Neuronal stem cell (in vitro differentiated cells): ENCODE measurements at regions not wholly inside any gene's neighbourhood (a gene's known extent, or its start where the extent isn't known, plus 50 kb on each side); places are given as distances from the start of the nearest gene placed in this dataset.

ENCODE experiments used
- DNase-seq: peaks from one replicate; pipeline ENCODE4 v3.0.0-alpha.2; 2013; ENCODE audit warnings: low spot score
- H2AFZ ChIP-seq: one replicate; pipeline ENCODE4 v1.6.1; 2013; ENCODE audit warnings: mild to moderate bottlenecking, low read length, inconsistent platforms
- H2AK5ac ChIP-seq: 2 replicates; pipeline ENCODE4 v1.6.1; 2013; ENCODE audit warnings: low read depth, mild to moderate bottlenecking, inconsistent platforms, low read length, moderate library complexity, mixed read lengths
- H2BK120ac ChIP-seq: 2 replicates; pipeline ENCODE4 v1.6.1; 2013; ENCODE audit warnings: low read depth, mild to moderate bottlenecking, inconsistent platforms, low read length, moderate library complexity, mixed read lengths
- H2BK12ac ChIP-seq: one replicate; pipeline ENCODE4 v1.6.1; 2013; ENCODE audit warnings: low read length, inconsistent platforms
- H2BK15ac ChIP-seq: 2 replicates; pipeline ENCODE4 v1.6.1; 2013; ENCODE audit warnings: mild to moderate bottlenecking, low read length, inconsistent platforms, mixed read lengths
- H2BK5ac ChIP-seq: one replicate; pipeline ENCODE4 v1.6.1; 2013; ENCODE audit warnings: inconsistent platforms, mild to moderate bottlenecking, low read length, moderate library complexity
- H3K14ac ChIP-seq: one replicate; pipeline ENCODE4 v1.6.1; 2013; ENCODE audit warnings: low read length, inconsistent platforms
- H3K18ac ChIP-seq: 2 replicates; pipeline ENCODE4 v1.6.1; 2013; ENCODE audit warnings: low read length, inconsistent platforms
- H3K23ac ChIP-seq: 2 replicates; pipeline ENCODE4 v1.6.1; 2013; ENCODE audit warnings: low read depth, mild to moderate bottlenecking, mixed read lengths, low read length, inconsistent platforms; ENCODE audit not compliant: poor library complexity
- H3K27ac ChIP-seq: replicated peaks from 3 replicates; pipeline ENCODE4 v1.5.1; 2013; ENCODE audit warnings: low read length, inconsistent platforms
- H3K27me3 ChIP-seq, 3 experiments: 2 replicates each; pipeline ENCODE4 v1.6.1; 2013; ENCODE audit warnings: low read length in 3 of 3, mild to moderate bottlenecking in 2 of 3, inconsistent platforms in 1 of 3, low read depth in 1 of 3, mixed read lengths in 1 of 3, moderate library complexity in 1 of 3; ENCODE audit not compliant: control insufficient read depth in 3 of 3, insufficient read depth in 3 of 3
- H3K36me3 ChIP-seq, 2 donors: replicated peaks in 1 of 2; 2 replicates each; pipeline ENCODE4 v1.6.1; 2013; ENCODE audit warnings: low read length in 2 of 2; ENCODE audit not compliant: control insufficient read depth in 2 of 2, insufficient read depth in 2 of 2
- H3K4ac ChIP-seq: 2 replicates; pipeline ENCODE4 v1.6.1; 2013; ENCODE audit warnings: inconsistent platforms, mild to moderate bottlenecking, low read length, moderate library complexity
- H3K4me1 ChIP-seq, 2 donors: 1 replicate in 1 of 2; 2 replicates in 1 of 2; pipeline ENCODE4 v1.6.1; 2013; ENCODE audit warnings: low read length in 2 of 2, low read depth in 1 of 2; ENCODE audit not compliant: control insufficient read depth in 2 of 2, insufficient read depth in 1 of 2
- H3K4me2 ChIP-seq: one replicate; pipeline ENCODE4 v1.6.1; 2013; ENCODE audit warnings: mild to moderate bottlenecking, low read length, inconsistent platforms; ENCODE audit not compliant: insufficient read depth, poor library complexity, severe bottlenecking
- H3K4me3 ChIP-seq, 2 donors: 2 replicates each; pipeline ENCODE4 v1.5.1; 2013; ENCODE audit warnings: low read length in 2 of 2, mild to moderate bottlenecking in 2 of 2, inconsistent platforms in 1 of 2, moderate library complexity in 1 of 2
- H3K79me1 ChIP-seq: one replicate; pipeline ENCODE4 v1.6.1; 2013; ENCODE audit warnings: low read depth, mild to moderate bottlenecking, inconsistent platforms, low read length, moderate library complexity
- H3K9ac ChIP-seq: one replicate; pipeline ENCODE4 v1.6.1; 2013; ENCODE audit warnings: mild to moderate bottlenecking, low read depth, low read length, inconsistent platforms; ENCODE audit not compliant: poor library complexity
- H3K9me3 ChIP-seq, 2 donors: replicated peaks in 1 of 2; 2 replicates each; pipeline versions ENCODE3 to v1.6.1; 2013; ENCODE audit warnings: low read length in 2 of 2, mild to moderate bottlenecking in 2 of 2, inconsistent platforms in 1 of 2, low read depth in 1 of 2, mixed read lengths in 1 of 2, moderate library complexity in 1 of 2; ENCODE audit not compliant: control insufficient read depth in 2 of 2, insufficient read depth in 1 of 2
- H4K8ac ChIP-seq: one replicate; pipeline ENCODE4 v1.6.1; 2013; ENCODE audit warnings: low read depth, mild to moderate bottlenecking, inconsistent platforms, low read length, moderate library complexity
- H4K91ac ChIP-seq: one replicate; pipeline ENCODE4 v1.6.1; 2013; ENCODE audit warnings: low read length, low read depth, mild to moderate bottlenecking, inconsistent platforms; ENCODE audit not compliant: poor library complexity
- WGBS, 2 donors: extraction: QIAGEN DNeasy Blood & Tissue Kit; methylation state at CpG; one replicate each; pipeline ENCODE4 v1.1.7; 2013; ENCODE audit warnings: missing lambda C conversion rate in 2 of 2, mixed read lengths in 1 of 2; ENCODE audit not compliant: insufficient read length in 2 of 2, insufficient replicate concordance in 1 of 2; ENCODE audit errors: extremely low coverage in 2 of 2; 5-methylcytosine and 5-hydroxymethylcytosine counted together

GRCh38 chr9:75657015-75657414 lies 233.5 kb upstream of the PCSK5 start:
- Histone ChIP-seq H3K36me3 (no peaks in the 10 kb centered on the region), H3K79me1 (no peaks in the 10 kb centered on the region), H3K14ac (no peak overlapping the region), H2BK5ac (no peak overlapping the region), H3K4ac (no peak overlapping the region), H2AFZ (no peak overlapping the region), H2AK5ac (no peak overlapping the region), H2BK120ac (no peak overlapping the region), H3K18ac (no peak overlapping the region), H4K8ac (no peak overlapping the region), H4K91ac (no peak overlapping the region), H2BK12ac (no peak overlapping the region), H3K4me3 (no peak overlapping the region), H2BK15ac (no peak overlapping the region), H3K27me3 (no peaks in the 10 kb centered on the region), H3K23ac (no peak overlapping the region), H3K4me2 (no peak overlapping the region), H3K9ac (no peak overlapping the region), H3K27ac (no peak overlapping the region), H3K4me1 (peaks cover 2 to 8% of the 10 kb centered on the region in 2 donors), H3K9me3 (no peaks in the 10 kb centered on the region)
- no CpG with 5 or more reads among the region's 5 CpGs for WGBS, 2 donors
- no peak for DNase-seq

DNA sequence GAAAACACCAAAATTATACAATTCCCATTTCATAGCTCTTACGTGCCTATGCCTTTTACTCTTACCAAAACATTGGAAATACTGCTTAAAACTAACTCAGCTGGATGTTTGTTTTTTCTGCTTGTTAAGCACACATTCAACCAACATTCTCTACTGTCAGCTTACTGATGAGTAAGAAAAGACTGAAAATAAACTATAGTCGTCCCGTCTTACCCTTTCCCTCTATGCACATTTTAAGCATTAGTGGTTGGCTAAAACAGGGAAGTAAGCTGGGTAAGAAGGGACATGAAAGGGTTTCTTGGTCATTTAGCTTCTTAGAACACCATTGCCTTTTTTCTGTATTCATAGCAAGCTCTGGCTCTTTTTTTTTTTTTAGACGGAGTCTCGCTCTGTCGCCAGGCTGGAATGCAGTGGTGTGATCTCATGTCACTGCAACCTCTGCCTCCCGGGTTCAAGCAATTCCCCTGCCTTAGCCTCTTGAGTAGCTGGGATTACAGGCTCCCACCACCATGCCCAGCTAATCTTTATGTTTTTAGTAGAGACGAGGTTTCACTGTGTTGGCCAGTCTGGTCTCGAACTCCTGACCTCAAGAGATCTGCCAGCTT lies 232.1 kb upstream of the PCSK5 start:
- Histone ChIP-seq H3K9me3 (no peaks in the 10 kb centered on the region), H3K9ac (no peak overlapping the region), H4K91ac (no peak overlapping the region), H2BK15ac (no peak overlapping the region), H2BK5ac (no peak overlapping the region), H2BK12ac (no peak overlapping the region), H3K36me3 (no peaks in the 10 kb centered on the region), H3K18ac (no peak overlapping the region), H2AK5ac (no peak overlapping the region), H3K4me3 (no peak overlapping the region), H3K79me1 (no peaks in the 10 kb centered on the region), H3K4me2 (no peak overlapping the region), H3K14ac (no peak overlapping the region), H3K27ac (no peak overlapping the region), H3K4ac (no peak overlapping the region), H4K8ac (no peak overlapping the region), H3K23ac (no peak overlapping the region), H2BK120ac (no peak overlapping the region), H2AFZ (peak overlapping the region; percentile 45), H3K27me3 (no peaks in the 10 kb centered on the region), H3K4me1 (peaks cover 2 to 8% of the 10 kb centered on the region in 2 donors)
- WGBS, 2 donors: no CpG with 5 or more reads among the region's 9 CpGs
- no peak for DNase-seq

GRCh38 chr9:75664597-75664996 lies 225.9 kb upstream of the PCSK5 start:
- Histone ChIP-seq H2AFZ (no peak overlapping the region), H4K8ac (no peak overlapping the region), H3K27ac (no peak overlapping the region), H3K18ac (no peak overlapping the region), H2BK12ac (no peak overlapping the region), H3K4me3 (no peak overlapping the region), H2AK5ac (no peak overlapping the region), H4K91ac (no peak overlapping the region), H3K9ac (no peak overlapping the region), H3K36me3 (no peaks in the 10 kb centered on the region), H3K79me1 (no peaks in the 10 kb centered on the region), H3K4me2 (no peak overlapping the region), H3K14ac (no peak overlapping the region), H2BK15ac (no peak overlapping the region), H3K4ac (no peak overlapping the region), H2BK120ac (no peak overlapping the region), H3K27me3 (no peaks in the 10 kb centered on the region), H3K9me3 (no peaks in the 10 kb centered on the region), H3K23ac (no peak overlapping the region), H3K4me1 (peaks cover 0 to 7% of the 10 kb centered on the region in 2 donors), H2BK5ac (no peak overlapping the region)
- WGBS, 2 donors: no CpG with 5 or more reads among the region's 4 CpGs
- DNase-seq: no peak

- H2AK5ac ChIP-seq: no peak overlapping the region
- H3K4me2 ChIP-seq: no peak overlapping the region
- no peak overlapping the region for H2BK12ac ChIP-seq
- H3K27ac ChIP-seq: no peak overlapping the region
- H3K4me3 ChIP-seq: no peak overlapping the region
- no peak for DNase-seq
- H3K4me1 ChIP-seq: peaks cover 0 to 9% of the 10 kb centered on the region in 2 donors
- H3K18ac ChIP-seq: no peak overlapping the region
- H2AFZ ChIP-seq: no peak overlapping the region
- no peaks in the 10 kb centered on the region for H3K36me3 ChIP-seq
- no peaks in the 10 kb centered on the region for H3K27me3 ChIP-seq
- H3K79me1 ChIP-seq: no peaks in the 10 kb centered on the region
- no CpG with 5 or more reads among the region's 10 CpGs for whole genome bisulfite sequencing, 2 donors
- no peak overlapping the region for H3K23ac ChIP-seq
- no peak overlapping the region for H4K91ac ChIP-seq
- no peak overlapping the region for H3K9ac ChIP-seq
- no peaks in the 10 kb centered on the region for H3K9me3 ChIP-seq
- no peak overlapping the region for H4K8ac ChIP-seq
- no peak overlapping the region for H2BK15ac ChIP-seq
- H3K4ac ChIP-seq: no peak overlapping the region
- no peak overlapping the region for H2BK5ac ChIP-seq
- no peak overlapping the region for H2BK120ac ChIP-seq
- no peak overlapping the region for H3K14ac ChIP-seq
These were observed 223.5 kb upstream of the PCSK5 start for GRCh38 chr9:75666856-75667554.
